Neural cell (in vitro differentiated cells): ENCODE measurements at regions not wholly inside any gene's neighbourhood (a gene's known extent, or its start where the extent isn't known, plus 50 kb on each side); places are given as distances from the start of the nearest gene placed in this dataset.
"Not testable (repeated sequence)": the region's sequence is repeated elsewhere in the genome, so short reads cannot be mapped to it uniquely, and the experiment has no call there.

ENCODE experiments used
- EP300 ChIP-seq: fragments of 450-650 bp; conservative IDR thresholded peaks from 2 replicates; pipeline ENCODE4 v1.6.1; 2014; ENCODE audit warnings: antibody characterized with exemption, mild to moderate bottlenecking, moderate library complexity; ENCODE audit not compliant: poor library complexity, severe bottlenecking
- EZH2 ChIP-seq: fragments of 200-600, 300-800 bp; shearing (Covaris generic), sonication (generic); IDR thresholded peaks from 2 replicates; pipeline ENCODE4 v1.6.1; 2014; ENCODE audit warnings: antibody characterized with exemption, low read length, borderline replicate concordance, mild to moderate bottlenecking; ENCODE audit not compliant: insufficient read depth, poor library complexity, severe bottlenecking
- MXI1 ChIP-seq: fragments of 450-650 bp; conservative IDR thresholded peaks from 2 replicates; pipeline ENCODE4 v1.6.1; 2014; ENCODE audit warnings: antibody characterized with exemption, mild to moderate bottlenecking; ENCODE audit not compliant: poor library complexity, severe bottlenecking
- POLR2AphosphoS5 ChIP-seq: IDR thresholded peaks from 2 replicates; pipeline ENCODE4 v1.6.1; 2012
- RAD21 ChIP-seq: fragments of 450-650 bp; conservative IDR thresholded peaks from 2 replicates; pipeline ENCODE4 v1.6.1; 2014; ENCODE audit warnings: antibody characterized with exemption, mild to moderate bottlenecking, moderate library complexity
- REST ChIP-seq: IDR thresholded peaks from 2 replicates; pipeline ENCODE4 v1.6.1; 2012; ENCODE audit warnings: borderline replicate concordance
- SMC3 ChIP-seq: fragments of 450-650 bp; conservative IDR thresholded peaks from 2 replicates; pipeline ENCODE4 v1.6.1; 2014; ENCODE audit warnings: antibody characterized with exemption, mild to moderate bottlenecking, moderate library complexity; ENCODE audit not compliant: poor library complexity
- TAF1 ChIP-seq: IDR thresholded peaks from 2 replicates; pipeline ENCODE4 v1.6.1; 2012; ENCODE audit warnings: low read depth
- TF ChIP-seq, protein P1 (sequence below): fragments of 450-650 bp; IDR thresholded peaks from 2 replicates; pipeline ENCODE4 v1.5.1; 2014; ENCODE audit warnings: antibody characterized with exemption, mild to moderate bottlenecking, moderate library complexity; ENCODE audit not compliant: poor library complexity, severe bottlenecking

GRCh38 chr9:26116085-26116484, 437.8 kb upstream of the TUSC1 start:
- TF ChIP-seq, protein P1, sequence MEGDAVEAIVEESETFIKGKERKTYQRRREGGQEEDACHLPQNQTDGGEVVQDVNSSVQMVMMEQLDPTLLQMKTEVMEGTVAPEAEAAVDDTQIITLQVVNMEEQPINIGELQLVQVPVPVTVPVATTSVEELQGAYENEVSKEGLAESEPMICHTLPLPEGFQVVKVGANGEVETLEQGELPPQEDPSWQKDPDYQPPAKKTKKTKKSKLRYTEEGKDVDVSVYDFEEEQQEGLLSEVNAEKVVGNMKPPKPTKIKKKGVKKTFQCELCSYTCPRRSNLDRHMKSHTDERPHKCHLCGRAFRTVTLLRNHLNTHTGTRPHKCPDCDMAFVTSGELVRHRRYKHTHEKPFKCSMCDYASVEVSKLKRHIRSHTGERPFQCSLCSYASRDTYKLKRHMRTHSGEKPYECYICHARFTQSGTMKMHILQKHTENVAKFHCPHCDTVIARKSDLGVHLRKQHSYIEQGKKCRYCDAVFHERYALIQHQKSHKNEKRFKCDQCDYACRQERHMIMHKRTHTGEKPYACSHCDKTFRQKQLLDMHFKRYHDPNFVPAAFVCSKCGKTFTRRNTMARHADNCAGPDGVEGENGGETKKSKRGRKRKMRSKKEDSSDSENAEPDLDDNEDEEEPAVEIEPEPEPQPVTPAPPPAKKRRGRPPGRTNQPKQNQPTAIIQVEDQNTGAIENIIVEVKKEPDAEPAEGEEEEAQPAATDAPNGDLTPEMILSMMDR, result not testable (repeated sequence)
- TF ChIP-seq EZH2, EP300, POLR2AphosphoS5, TAF1, MXI1, SMC3, RAD21, REST: not testable (repeated sequence)
